Tibial artery (tissue), 4 donors: ENCODE measurements at regions not wholly inside any gene's neighbourhood (a gene's known extent, or its start where the extent isn't known, plus 50 kb on each side); places are given as distances from the start of the nearest gene placed in this dataset.

Experiments used
- DNase-seq, 2 donors: peaks; one replicate each; pipeline ENCODE4 v3.0.0-alpha.2; 2019
- H3K27ac ChIP-seq, 2 donors: fragments of 200-600 bp; sonication (generic) in 1 of 2; 1 replicate in 1 of 2; 2 replicates in 1 of 2; pipeline ENCODE4 v1.5.1; 2018 to 2019; ENCODE audit warnings: mild to moderate bottlenecking in 1 of 2
- H3K27me3 ChIP-seq, 2 donors: fragments of 200-600 bp; sonication (generic) in 1 of 2; one replicate each; pipeline versions ENCODE4 v1.5.1 to v1.6.0; 2016 to 2019
- H3K36me3 ChIP-seq, 3 donors: fragments of 200-600 bp; sonication (generic) in 2 of 3; one replicate each; pipeline ENCODE4 v1.5.1; 2016 to 2019; ENCODE audit warnings: mild to moderate bottlenecking in 2 of 3
- H3K4me1 ChIP-seq, 4 donors: fragments of 200-600 bp; sonication (generic) in 2 of 4; 1 replicate in 3 of 4; 2 replicates in 1 of 4; pipeline ENCODE4 v1.5.1; 2016 to 2019
- H3K4me3 ChIP-seq, 2 donors: fragments of 200-600 bp; sonication (generic) in 1 of 2; 1 replicate in 1 of 2; 2 replicates in 1 of 2; pipeline ENCODE4 v1.5.1; 2018 to 2019; ENCODE audit warnings: mild to moderate bottlenecking in 2 of 2
- H3K9me3 ChIP-seq, 3 donors: fragments of 200-600 bp; sonication (generic) in 1 of 3; one replicate each; pipeline ENCODE4 v1.5.1; 2016 to 2019
- CTCF ChIP-seq, 2 experiments: fragments of 200-600 bp in 1 of 2; fragments of 450-650 bp in 1 of 2; IDR thresholded peaks; one replicate each; pipeline ENCODE4 v1.5.1; 2017 to 2019; ENCODE audit warnings: antibody characterized with exemption in 2 of 2, mild to moderate bottlenecking in 1 of 2, moderate library complexity in 1 of 2
- intact Hi-C: fragments of 100-400 bp; cut with DNase I; formaldehyde crosslinking; loops from one replicate; pipeline ENCODE4 v1.15.0; 2023; ENCODE audit warnings: low total_unique reads

DNA sequence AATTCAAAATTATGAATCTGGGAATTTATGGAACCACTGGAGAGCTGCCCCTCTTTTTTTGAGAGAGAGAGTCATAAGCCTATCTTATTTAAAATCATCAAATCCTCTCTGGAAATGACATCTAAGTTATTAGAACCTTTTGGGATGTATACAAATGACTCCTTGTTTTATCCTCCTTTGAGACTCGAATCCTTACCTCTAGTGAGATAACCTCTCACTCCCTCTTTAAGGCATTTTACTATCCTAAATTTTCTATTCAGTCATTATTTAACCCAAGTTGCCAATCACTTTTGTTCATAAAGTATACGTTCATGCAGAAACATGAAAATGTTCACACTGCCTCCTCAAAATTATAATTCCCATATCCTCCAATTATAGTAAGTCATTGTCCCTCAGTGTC is 313.6 kb upstream of the C1orf87 start:
- peaks cover 0 to 3% (median 0%) of the 10 kb centered on the region in 3 donors for H3K9me3 ChIP-seq
- H3K4me1 ChIP-seq: peaks cover 0 to 4% (median 0%) of the 10 kb centered on the region in 4 donors
- intact Hi-C loops: no loop called here
- H3K36me3 ChIP-seq: no peaks in the 10 kb centered on the region
- no peak overlapping the region for H3K4me3 ChIP-seq
- no peak for DNase-seq
- TF ChIP-seq CTCF (IDR thresholded peaks at IDR 0.05): no peak
- H3K27ac ChIP-seq: no peak overlapping the region
- no peaks in the 10 kb centered on the region for H3K27me3 ChIP-seq

GRCh38 chr1:60386249-60386648 is 312.7 kb upstream of the C1orf87 start:
- no peak for DNase-seq
- Histone ChIP-seq H3K27ac (no peak overlapping the region), H3K27me3 (no peaks in the 10 kb centered on the region), H3K4me1 (peaks cover 0 to 4% (median 0%) of the 10 kb centered on the region in 4 donors), H3K4me3 (no peak overlapping the region), H3K36me3 (no peaks in the 10 kb centered on the region), H3K9me3 (peaks cover 0 to 3% (median 0%) of the 10 kb centered on the region in 3 donors)
- TF ChIP-seq CTCF (IDR thresholded peaks at IDR 0.05): no peak
- intact Hi-C loops: no loop called here

DNA sequence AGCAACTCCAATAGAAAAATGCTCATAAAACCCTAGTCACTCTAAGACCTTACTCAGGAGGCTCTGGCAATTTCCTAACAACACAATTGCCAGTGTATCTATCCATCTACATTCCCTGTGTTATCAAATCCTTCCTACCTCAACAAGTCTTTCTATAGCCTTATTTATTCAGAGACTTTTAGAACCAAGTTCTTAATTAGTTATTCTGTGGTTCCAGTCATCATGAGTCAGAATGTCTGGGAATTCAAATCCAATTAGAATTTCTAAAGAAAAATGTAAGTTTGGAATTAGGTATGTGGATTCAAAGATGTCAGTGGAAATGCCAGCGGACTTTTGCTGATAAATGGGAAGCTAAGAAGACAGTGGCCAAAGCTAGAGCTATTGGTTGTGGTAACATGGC is 302.6 kb upstream of the C1orf87 start:
- H3K36me3 ChIP-seq: no peaks in the 10 kb centered on the region
- TF ChIP-seq CTCF (IDR thresholded peaks at IDR 0.05): no peak
- intact Hi-C loops: no loop called here
- H3K27me3 ChIP-seq: no peaks in the 10 kb centered on the region
- H3K9me3 ChIP-seq: peaks cover 0 to 7% (median 0%) of the 10 kb centered on the region in 3 donors
- no peak for DNase-seq
- no peak overlapping the region for H3K27ac ChIP-seq
- no peak overlapping the region for H3K4me3 ChIP-seq
- H3K4me1 ChIP-seq: no peaks in the 10 kb centered on the region

GRCh38 chr1:60374537-60374936 is 301.0 kb upstream of the C1orf87 start:
- H3K36me3 ChIP-seq: no peaks in the 10 kb centered on the region
- DNase-seq: no peak
- no peak for TF ChIP-seq CTCF (IDR thresholded peaks at IDR 0.05)
- H3K27ac ChIP-seq: no peak overlapping the region
- H3K27me3 ChIP-seq: no peaks in the 10 kb centered on the region
- peaks cover 0 to 7% (median 0%) of the 10 kb centered on the region in 3 donors for H3K9me3 ChIP-seq
- H3K4me3 ChIP-seq: no peak overlapping the region
- intact Hi-C loops: no loop called here
- H3K4me1 ChIP-seq: no peaks in the 10 kb centered on the region

GRCh38 chr1:60367532-60367931 is 294.0 kb upstream of the C1orf87 start:
- Histone ChIP-seq H3K27ac (no peak overlapping the region), H3K9me3 (peaks cover 0 to 7% (median 0%) of the 10 kb centered on the region in 3 donors), H3K4me3 (no peak overlapping the region), H3K36me3 (no peaks in the 10 kb centered on the region), H3K27me3 (no peaks in the 10 kb centered on the region), H3K4me1 (no peaks in the 10 kb centered on the region)
- TF ChIP-seq CTCF (IDR thresholded peaks at IDR 0.05): no peak
- DNase-seq: no peak
- intact Hi-C loops: no loop called here

DNA sequence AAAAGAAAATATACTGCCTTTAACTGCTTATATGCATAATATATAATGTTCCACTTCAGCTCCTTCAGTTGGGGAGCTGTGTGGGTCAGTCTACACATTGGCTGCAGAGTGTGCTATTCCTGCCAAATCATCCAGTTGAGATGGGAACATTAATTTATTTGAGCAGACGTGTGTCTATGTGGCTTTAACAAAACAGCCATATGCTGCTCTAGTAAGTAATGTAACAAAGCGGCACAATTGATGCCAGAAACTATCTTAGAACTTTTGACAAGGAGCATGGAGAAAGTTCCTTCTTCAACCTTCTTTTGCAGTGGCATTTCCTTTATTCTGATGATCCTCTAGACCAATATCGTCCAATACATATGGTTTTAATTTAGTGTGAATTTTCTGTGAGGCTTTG is 285.9 kb upstream of the C1orf87 start:
- H3K36me3 ChIP-seq: no peaks in the 10 kb centered on the region
- intact Hi-C loops: no loop called here
- no peaks in the 10 kb centered on the region for H3K9me3 ChIP-seq
- H3K4me3 ChIP-seq: no peak overlapping the region
- DNase-seq: no peak
- H3K27me3 ChIP-seq: no peaks in the 10 kb centered on the region
- no peaks in the 10 kb centered on the region for H3K4me1 ChIP-seq
- H3K27ac ChIP-seq: no peak overlapping the region
- no peak for TF ChIP-seq CTCF (IDR thresholded peaks at IDR 0.05)
